OCI-LY1 (cell line): ENCODE measurements at regions not wholly inside any gene's neighbourhood (a gene's known extent, or its start where the extent isn't known, plus 50 kb on each side); places are given as distances from the start of the nearest gene placed in this dataset.

ENCODE experiments used
- H2AFZ ChIP-seq: fragments of 200-600 bp; sonication (generic), shearing (Covaris generic); 2 replicates; pipeline ENCODE4 v1.6.0; 2014; ENCODE audit warnings: antibody characterized with exemption, mild to moderate bottlenecking, low read length
- H3F3A ChIP-seq: fragments of 200-600 bp; sonication (generic), shearing (Covaris generic); 2 replicates; pipeline ENCODE4 v1.6.0; 2014; ENCODE audit warnings: mild to moderate bottlenecking, antibody characterized with exemption, low read length, moderate library complexity; ENCODE audit not compliant: insufficient read depth
- H3K27ac ChIP-seq: fragments of 200-600 bp; sonication (generic); 2 replicates; pipeline ENCODE4 v1.5.1; 2014; ENCODE audit warnings: low read length, mixed run types, mild to moderate bottlenecking, low read depth; ENCODE audit not compliant: poor library complexity, severe bottlenecking
- H3K27me3 ChIP-seq: fragments of 200-600 bp; sonication (generic); 2 replicates; pipeline ENCODE4 v1.6.0; 2014; ENCODE audit warnings: antibody characterized with exemption, mild to moderate bottlenecking, low read length, moderate library complexity; ENCODE audit not compliant: insufficient read depth
- H3K36me3 ChIP-seq: fragments of 200-600 bp; sonication (generic); 2 replicates; pipeline ENCODE4 v1.6.1; 2014; ENCODE audit warnings: mild to moderate bottlenecking, antibody characterized with exemption, low read length, moderate library complexity, mixed read lengths; ENCODE audit not compliant: insufficient read depth
- H3K4me1 ChIP-seq: fragments of 200-600 bp; sonication (generic); 2 replicates; pipeline ENCODE4 v1.5.1; 2014; ENCODE audit warnings: mild to moderate bottlenecking, low read length, moderate library complexity; ENCODE audit not compliant: insufficient read depth, severe bottlenecking
- H3K4me2 ChIP-seq: fragments of 200-600 bp; sonication (generic), shearing (Covaris generic); 2 replicates; pipeline ENCODE4 v1.6.1; 2014; ENCODE audit warnings: low read length
- H3K4me3 ChIP-seq: fragments of 200-600 bp; sonication (generic); 2 replicates; pipeline ENCODE4 v1.5.1; 2014; ENCODE audit warnings: low read length, low read depth, mild to moderate bottlenecking, mixed read lengths; ENCODE audit not compliant: poor library complexity, severe bottlenecking
- H3K79me2 ChIP-seq: fragments of 200-600 bp; shearing (Covaris generic); 2 replicates; pipeline ENCODE4 v1.6.1; 2016; ENCODE audit warnings: mixed run types, low read length, mixed read lengths; ENCODE audit not compliant: insufficient read depth
- H3K9ac ChIP-seq: fragments of 200-600 bp; sonication (generic), shearing (Covaris generic); 2 replicates; pipeline ENCODE4 v1.6.1; 2014; ENCODE audit warnings: mild to moderate bottlenecking, low read length, mixed read lengths
- H3K9me2 ChIP-seq: fragments of 200-600 bp; sonication (generic), shearing (Covaris generic); 2 replicates; pipeline ENCODE4 v1.6.1; 2014; ENCODE audit warnings: low read depth, mild to moderate bottlenecking, low read length, mixed read lengths
- H3K9me3 ChIP-seq: fragments of 200-600 bp; shearing (Covaris generic); 2 replicates; pipeline ENCODE4 v1.6.1; 2014; ENCODE audit warnings: low read length, mixed read lengths
- H4K20me1 ChIP-seq: fragments of 200-600 bp; sonication (generic), shearing (Covaris generic); 2 replicates; pipeline ENCODE4 v1.6.0; 2016; ENCODE audit warnings: mild to moderate bottlenecking, low read length; ENCODE audit not compliant: insufficient read depth
- EZH2 ChIP-seq: fragments of 200-600 bp; sonication (generic), shearing (Covaris generic); IDR thresholded peaks from 2 replicates; pipeline ENCODE4 v1.8.0; 2017; ENCODE audit warnings: borderline replicate concordance, mixed run types, mild to moderate bottlenecking, antibody characterized with exemption, low read length, moderate library complexity, mixed read lengths
- TF ChIP-seq, protein P1 (sequence below): fragments of 200-600 bp; sonication (generic), shearing (Covaris generic); IDR thresholded peaks from 2 replicates; pipeline ENCODE4 v1.5.1; 2017; ENCODE audit warnings: mild to moderate bottlenecking, antibody characterized with exemption, low read length, moderate library complexity, mixed read lengths

DNA sequence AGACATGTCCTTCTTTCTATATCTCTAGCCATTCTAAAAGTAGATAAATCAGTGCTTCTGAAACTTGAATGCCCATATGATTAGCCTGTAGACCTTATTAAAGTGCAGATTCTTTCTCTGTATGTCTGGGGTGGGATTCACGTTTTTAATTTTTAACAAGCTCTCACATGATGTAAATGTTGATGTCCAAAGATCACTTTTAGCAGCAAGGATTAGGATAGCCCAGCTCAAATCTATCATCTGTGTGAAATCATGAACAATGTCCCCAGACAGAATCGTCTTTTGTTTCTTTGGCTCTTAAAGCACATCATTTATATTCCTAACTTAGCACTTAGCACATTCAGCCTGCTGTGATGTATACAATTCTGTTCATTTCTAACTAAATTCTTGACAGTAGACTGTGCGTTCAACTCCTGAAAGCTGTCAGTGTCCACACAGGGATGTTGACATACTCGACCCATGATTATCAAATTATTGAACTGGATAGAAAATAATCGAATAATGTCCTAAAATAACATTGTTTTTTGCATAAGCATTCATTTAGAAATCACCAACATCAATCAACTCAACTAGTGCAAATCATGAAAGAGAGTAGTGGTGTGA, 102.1 kb upstream of the MLIP start:
- Histone ChIP-seq H3K9ac (no peak overlapping the region), H4K20me1 (no peaks in the 10 kb centered on the region), H3K9me3 (no peaks in the 10 kb centered on the region), H3K27me3 (0 out of 2 replicates have a peak, but pooled peaks cover 2% of the 10 kb centered on the region), H3K4me3 (no peak overlapping the region), H2AFZ (no peak overlapping the region), H3K36me3 (no peaks in the 10 kb centered on the region), H3F3A (no peaks in the 10 kb centered on the region), H3K4me1 (no peaks in the 10 kb centered on the region), H3K79me2 (no peaks in the 10 kb centered on the region), H3K4me2 (no peak overlapping the region), H3K9me2 (no peaks in the 10 kb centered on the region), H3K27ac (no peak overlapping the region)
- TF ChIP-seq, protein P1, sequence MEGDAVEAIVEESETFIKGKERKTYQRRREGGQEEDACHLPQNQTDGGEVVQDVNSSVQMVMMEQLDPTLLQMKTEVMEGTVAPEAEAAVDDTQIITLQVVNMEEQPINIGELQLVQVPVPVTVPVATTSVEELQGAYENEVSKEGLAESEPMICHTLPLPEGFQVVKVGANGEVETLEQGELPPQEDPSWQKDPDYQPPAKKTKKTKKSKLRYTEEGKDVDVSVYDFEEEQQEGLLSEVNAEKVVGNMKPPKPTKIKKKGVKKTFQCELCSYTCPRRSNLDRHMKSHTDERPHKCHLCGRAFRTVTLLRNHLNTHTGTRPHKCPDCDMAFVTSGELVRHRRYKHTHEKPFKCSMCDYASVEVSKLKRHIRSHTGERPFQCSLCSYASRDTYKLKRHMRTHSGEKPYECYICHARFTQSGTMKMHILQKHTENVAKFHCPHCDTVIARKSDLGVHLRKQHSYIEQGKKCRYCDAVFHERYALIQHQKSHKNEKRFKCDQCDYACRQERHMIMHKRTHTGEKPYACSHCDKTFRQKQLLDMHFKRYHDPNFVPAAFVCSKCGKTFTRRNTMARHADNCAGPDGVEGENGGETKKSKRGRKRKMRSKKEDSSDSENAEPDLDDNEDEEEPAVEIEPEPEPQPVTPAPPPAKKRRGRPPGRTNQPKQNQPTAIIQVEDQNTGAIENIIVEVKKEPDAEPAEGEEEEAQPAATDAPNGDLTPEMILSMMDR: no peak
- TF ChIP-seq EZH2: no peak

DNA sequence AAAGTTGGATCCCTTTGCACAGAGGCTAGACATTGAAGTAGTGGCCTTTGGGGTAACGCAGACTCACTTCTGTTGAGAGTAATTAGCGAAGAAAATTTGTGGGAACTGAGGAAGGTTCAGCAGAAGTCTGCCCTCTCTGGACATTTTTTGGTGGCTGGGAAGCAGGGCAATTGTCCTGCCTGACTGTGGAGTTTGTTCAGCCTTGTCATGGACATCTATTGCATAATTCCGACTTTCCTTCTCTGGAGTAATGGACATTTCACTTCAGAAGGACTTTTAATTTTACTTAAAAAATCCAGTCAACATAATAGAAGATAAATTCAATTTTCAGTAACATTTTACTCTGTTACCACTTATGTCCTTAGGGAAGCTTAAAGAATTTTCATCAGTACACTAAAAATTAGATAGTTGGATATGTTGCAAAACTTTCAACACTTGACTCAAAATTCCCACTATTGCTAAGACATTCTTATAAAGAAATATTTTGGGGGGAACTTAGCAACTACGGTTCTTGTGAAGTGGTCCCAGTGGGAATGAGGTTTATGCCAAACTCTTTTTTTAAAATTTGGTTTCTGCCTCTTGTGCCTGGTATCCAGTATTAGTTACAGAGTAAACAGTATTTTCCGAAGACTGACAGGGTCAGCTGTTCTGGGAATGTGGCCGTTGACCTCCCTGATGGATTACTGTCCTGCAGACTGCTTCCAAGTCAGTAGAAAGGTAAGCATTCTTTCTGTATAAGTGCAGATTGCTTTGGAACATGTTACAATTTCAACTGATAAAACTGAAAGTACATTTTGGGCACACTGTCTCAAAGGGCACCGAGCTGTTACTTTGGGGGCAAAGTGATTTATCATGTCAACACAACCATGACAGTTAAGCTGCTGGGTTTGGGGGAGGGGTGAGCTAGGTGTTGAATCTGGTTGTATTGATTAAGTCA, 100.6 kb upstream of the MLIP start:
- Histone ChIP-seq H3K36me3 (no peaks in the 10 kb centered on the region), H3K4me1 (no peaks in the 10 kb centered on the region), H2AFZ (no peak overlapping the region), H3K9me2 (no peaks in the 10 kb centered on the region), H3K27me3 (0 out of 2 replicates have a peak, but pooled peaks cover 2% of the 10 kb centered on the region), H3K9me3 (no peaks in the 10 kb centered on the region), H3K4me2 (no peak overlapping the region), H3K27ac (no peak overlapping the region), H3K9ac (no peak overlapping the region), H3K4me3 (no peak overlapping the region), H4K20me1 (no peaks in the 10 kb centered on the region), H3K79me2 (no peaks in the 10 kb centered on the region), H3F3A (no peaks in the 10 kb centered on the region)
- no peak for TF ChIP-seq EZH2
- TF ChIP-seq, protein P1: no peak

DNA sequence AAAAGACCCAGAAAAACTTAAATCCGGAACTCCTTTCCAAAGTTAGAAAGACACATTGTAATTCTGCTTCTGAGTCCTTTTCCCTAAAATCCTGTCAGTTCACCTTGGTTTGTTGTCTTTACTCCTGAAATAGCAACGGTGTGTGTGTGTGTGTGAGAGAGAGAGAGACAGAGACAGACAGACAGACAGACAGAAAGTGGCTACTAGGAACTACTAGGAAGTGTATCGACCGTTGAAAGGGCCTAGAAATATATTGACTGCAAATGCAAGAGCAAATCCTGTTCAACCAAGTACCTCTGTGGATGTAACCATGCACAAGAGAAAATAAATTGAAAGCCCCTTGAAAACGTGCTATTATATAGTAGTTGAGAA, 100.0 kb upstream of the MLIP start:
- Histone ChIP-seq H3K4me1 (no peaks in the 10 kb centered on the region), H2AFZ (no peak overlapping the region), H3K9ac (no peak overlapping the region), H3K27ac (no peak overlapping the region), H3K27me3 (0 out of 2 replicates have a peak, but pooled peaks cover 2% of the 10 kb centered on the region), H3K9me2 (no peaks in the 10 kb centered on the region), H3K79me2 (no peaks in the 10 kb centered on the region), H3K4me2 (no peak overlapping the region), H3K4me3 (no peak overlapping the region), H3F3A (no peaks in the 10 kb centered on the region), H3K9me3 (no peaks in the 10 kb centered on the region), H3K36me3 (no peaks in the 10 kb centered on the region), H4K20me1 (no peaks in the 10 kb centered on the region)
- no peak for TF ChIP-seq EZH2
- TF ChIP-seq, protein P1: no peak
